Retinal pigment epithelial cell (primary cell): ENCODE measurements at regions not wholly inside any gene's neighbourhood (a gene's known extent, or its start where the extent isn't known, plus 50 kb on each side); places are given as distances from the start of the nearest gene placed in this dataset.

ENCODE experiments used
- DNase-seq: peaks from one replicate; pipeline ENCODE4 v3.0.0-alpha.2; 2010; ENCODE audit warnings: low read depth
- H3K4me3 ChIP-seq: 2 replicates; pipeline ENCODE4 v1.5.1; 2011; ENCODE audit warnings: mild to moderate bottlenecking, low read length, control low read depth, moderate library complexity
- TF ChIP-seq, protein P1 (sequence below): conservative IDR thresholded peaks from 2 replicates; pipeline ENCODE4 v1.5.1; 2011; ENCODE audit warnings: low read depth, low read length, control low read depth, inconsistent platforms

DNA sequence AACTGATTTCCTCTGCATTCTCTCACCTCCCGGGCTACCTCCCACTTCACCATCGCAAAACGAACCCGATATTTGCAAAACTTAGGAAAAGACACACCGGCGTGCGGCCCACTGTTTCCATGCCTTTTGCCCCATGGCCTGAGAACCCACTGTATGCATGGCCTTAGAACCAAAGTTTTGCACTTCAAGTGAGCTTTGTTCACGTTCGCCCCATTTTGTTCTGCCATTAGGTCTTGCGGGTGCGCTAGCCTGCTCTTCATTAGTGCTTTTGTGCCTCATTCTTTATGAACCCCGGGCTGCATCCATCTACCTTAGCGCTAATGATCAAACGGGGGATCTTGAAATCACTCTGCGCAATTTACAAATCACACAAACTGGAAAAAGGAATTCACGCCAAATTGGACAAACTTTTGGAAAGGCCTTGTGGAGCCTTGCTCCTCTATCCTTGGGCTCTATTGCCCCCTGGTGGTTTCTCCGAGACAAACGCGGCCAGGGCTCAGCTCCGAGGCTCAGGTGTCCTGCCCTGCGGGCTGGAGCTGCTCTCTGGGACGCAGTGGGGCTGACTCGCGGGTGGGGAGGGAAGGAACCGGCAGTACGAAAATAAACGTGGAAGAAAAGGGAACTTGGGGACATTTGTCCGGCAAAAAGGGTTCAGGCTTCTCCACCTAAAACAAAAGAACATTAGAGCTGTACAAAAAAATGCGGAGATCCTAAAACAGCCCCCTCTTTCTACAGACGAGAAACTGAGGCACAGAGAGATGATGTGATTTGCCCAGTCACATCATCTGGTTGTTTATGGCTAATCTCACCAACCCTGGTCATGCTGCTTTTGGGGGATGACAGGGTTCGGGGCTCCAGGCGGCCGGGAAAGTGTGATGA is 300.4 kb upstream of the NFE2L3 start:
- H3K4me3 ChIP-seq: peak overlapping the region; percentile 12
- peak; percentile 39 for DNase-seq
- TF ChIP-seq, protein P1, sequence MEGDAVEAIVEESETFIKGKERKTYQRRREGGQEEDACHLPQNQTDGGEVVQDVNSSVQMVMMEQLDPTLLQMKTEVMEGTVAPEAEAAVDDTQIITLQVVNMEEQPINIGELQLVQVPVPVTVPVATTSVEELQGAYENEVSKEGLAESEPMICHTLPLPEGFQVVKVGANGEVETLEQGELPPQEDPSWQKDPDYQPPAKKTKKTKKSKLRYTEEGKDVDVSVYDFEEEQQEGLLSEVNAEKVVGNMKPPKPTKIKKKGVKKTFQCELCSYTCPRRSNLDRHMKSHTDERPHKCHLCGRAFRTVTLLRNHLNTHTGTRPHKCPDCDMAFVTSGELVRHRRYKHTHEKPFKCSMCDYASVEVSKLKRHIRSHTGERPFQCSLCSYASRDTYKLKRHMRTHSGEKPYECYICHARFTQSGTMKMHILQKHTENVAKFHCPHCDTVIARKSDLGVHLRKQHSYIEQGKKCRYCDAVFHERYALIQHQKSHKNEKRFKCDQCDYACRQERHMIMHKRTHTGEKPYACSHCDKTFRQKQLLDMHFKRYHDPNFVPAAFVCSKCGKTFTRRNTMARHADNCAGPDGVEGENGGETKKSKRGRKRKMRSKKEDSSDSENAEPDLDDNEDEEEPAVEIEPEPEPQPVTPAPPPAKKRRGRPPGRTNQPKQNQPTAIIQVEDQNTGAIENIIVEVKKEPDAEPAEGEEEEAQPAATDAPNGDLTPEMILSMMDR: peak; percentile 87

DNA sequence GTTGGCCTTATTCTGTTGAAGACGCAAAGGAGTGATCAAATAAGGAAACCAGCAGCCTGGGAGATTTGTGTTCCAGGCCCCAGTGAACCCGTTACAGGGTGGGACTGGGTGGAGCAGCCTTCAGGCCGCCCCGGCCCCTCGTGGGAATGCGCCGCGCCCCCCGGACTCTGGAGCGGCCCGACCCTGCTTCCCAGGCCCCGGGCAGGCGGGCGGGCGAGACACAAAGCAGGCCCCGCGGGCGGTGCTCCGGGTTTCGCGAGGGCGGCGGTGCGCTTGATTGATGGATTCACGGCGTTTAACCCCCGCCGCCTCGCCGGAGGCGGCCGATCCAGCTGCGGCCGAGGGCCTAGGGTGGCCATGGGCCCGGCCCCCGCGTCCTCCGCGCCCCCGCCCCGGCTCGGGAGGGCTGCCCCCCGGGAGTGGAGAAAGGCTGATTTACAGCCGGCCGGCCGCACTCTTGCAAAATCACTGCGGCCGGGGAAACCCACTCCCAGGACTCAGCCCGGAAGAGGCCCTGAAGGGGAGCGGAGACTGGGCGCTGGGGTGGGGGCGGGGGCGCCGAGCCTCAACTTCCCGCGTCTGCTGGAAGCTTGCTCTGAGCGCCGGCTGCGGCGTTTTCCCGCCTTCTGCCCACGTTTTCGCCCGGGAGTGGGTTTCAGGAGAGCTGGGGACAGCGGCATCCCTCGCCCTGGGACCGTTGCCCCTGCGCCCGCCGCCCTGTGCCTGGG is 299.6 kb upstream of the NFE2L3 start:
- DNase-seq: no peak
- H3K4me3 ChIP-seq: peak overlapping the region; percentile 12
- TF ChIP-seq, protein P1: no peak

DNA sequence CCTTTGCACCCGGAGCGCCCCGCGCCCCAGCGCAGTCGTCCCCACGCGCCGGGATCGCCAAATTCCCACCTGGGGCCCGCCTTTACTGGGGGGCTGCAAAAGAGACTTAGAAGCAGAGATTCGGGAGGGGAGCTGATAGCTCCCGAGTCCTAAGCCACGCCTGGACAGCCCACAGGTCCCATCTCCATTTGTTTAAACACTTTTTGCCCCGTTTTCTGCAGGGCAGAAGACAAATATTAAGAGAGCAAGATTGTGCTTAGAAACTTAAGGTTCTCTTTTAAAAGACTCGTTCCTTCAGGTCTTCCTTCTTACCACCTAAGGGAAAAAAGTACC is 299.1 kb upstream of the NFE2L3 start:
- H3K4me3 ChIP-seq: no peak overlapping the region
- no peak for DNase-seq
- TF ChIP-seq, protein P1: no peak

DNA sequence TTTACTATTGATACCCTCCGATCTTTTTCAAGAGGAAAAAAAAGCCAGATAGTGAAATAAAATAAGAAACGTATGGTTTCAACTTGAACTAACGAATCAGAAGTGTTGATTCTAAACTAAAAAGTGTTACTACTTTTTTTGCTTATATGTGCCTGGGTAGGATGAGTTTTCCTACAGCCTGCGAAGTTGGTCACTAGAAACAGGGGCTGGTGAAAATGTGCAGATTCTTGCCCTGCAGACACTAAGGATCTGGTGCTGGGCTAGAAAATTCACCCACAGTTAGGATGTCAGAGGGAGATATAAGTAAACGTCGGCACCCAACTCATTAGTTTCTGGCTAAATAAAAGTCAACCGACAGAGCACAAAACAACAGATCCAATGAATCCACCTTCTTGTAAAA is 298.7 kb upstream of the NFE2L3 start:
- TF ChIP-seq, protein P1: no peak
- no peak overlapping the region for H3K4me3 ChIP-seq
- no peak for DNase-seq

DNA sequence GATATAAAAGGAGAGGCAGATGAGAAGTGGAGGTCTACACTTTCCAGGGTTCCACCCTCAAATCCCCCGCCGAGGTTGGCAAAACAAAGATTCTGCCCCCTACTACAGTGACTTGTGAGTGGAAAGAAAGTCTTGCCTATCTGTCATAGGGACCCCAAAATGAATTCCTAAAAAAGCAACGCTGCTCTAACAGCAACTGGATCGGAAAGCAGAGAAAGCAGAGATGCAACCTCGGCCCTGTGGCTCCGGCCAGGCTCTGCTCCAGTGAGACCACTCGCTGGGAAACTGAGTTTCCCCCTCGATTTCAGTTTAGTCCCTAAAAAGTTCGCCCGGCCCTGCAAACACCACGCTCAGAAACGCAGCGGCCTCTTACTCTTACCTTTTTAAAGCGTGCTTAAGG is 297.9 kb upstream of the NFE2L3 start:
- no peak overlapping the region for H3K4me3 ChIP-seq
- TF ChIP-seq, protein P1: no peak
- DNase-seq: no peak

DNA sequence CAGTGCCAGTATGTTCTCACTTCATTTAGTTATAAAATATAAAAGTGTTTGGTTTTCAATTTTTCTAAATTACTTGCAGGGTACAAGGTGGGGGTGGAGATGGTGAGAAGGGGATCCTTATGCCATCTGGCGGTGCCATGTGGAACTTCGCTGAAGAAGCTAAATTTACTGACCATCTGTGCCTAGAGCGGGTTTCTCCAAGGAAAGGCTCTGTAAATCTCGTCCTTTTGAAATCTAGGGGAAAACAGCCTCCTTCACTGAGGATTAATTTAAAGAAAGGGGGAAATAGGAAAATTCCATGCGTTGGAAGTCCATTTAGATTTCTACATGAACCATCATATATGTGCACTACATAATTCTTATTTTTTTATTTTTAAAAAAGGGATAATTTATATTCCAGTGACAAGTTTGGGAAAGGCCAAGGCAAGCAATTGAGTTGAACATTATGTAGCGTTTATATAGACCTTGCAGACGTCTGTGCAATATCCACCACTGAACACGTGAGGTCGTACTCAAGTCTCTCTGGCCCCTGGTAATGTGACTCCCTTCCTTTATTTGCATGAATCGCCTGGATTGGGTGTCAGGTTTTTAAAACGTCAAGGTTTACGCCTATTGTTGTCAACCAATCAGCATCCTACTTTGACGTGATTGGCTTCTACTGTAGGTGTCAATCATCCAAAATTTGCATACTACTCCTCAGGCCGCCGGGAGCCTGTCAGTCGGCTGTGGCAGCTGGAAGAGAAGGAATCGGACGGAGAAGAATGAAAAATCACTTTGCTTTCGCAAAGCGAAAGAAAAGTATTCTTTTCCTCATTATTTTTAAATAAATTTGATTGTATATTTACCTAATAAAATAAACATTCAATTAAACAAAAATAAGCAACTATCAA is 297.1 kb upstream of the NFE2L3 start:
- peak; percentile 98 for DNase-seq
- H3K4me3 ChIP-seq: no peak overlapping the region
- TF ChIP-seq, protein P1: peak; percentile 87
